Muscle of arm (tissue), 1 donor: ENCODE measurements at regions not wholly inside any gene's neighbourhood (a gene's known extent, or its start where the extent isn't known, plus 50 kb on each side); places are given as distances from the start of the nearest gene placed in this dataset.

Experiments
- DNase-seq: peaks from one replicate; pipeline ENCODE4 v3.0.0-alpha.2; 2013

DNA sequence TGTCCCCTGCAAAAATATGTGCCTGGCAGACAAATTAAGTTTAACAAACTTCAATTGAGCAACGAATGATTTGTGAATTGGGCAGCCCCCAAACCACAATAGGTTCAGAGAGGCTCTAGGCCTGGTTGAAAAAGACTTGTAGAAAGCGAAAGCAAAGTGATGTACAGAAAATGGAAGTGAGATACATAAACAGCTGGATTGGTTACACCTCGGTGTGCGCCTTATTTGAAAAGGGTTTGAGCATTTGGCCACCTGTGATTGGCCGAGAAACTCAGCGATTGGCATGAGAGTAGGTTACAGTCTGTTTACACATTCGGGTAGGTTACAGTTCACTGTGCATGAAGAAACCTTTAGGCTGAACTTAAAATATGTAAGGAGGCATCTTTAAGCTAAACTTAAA, 136.9 kb downstream of the CD83 start:
- no peak for DNase-seq

- no peak for DNase-seq
Observed at GRCh38 chr6:14255916-14256315, 138.3 kb downstream of the CD83 start.

- no peak for DNase-seq
Observed at GRCh38 chr6:14258117-14258516, 140.5 kb downstream of the CD83 start.

DNA sequence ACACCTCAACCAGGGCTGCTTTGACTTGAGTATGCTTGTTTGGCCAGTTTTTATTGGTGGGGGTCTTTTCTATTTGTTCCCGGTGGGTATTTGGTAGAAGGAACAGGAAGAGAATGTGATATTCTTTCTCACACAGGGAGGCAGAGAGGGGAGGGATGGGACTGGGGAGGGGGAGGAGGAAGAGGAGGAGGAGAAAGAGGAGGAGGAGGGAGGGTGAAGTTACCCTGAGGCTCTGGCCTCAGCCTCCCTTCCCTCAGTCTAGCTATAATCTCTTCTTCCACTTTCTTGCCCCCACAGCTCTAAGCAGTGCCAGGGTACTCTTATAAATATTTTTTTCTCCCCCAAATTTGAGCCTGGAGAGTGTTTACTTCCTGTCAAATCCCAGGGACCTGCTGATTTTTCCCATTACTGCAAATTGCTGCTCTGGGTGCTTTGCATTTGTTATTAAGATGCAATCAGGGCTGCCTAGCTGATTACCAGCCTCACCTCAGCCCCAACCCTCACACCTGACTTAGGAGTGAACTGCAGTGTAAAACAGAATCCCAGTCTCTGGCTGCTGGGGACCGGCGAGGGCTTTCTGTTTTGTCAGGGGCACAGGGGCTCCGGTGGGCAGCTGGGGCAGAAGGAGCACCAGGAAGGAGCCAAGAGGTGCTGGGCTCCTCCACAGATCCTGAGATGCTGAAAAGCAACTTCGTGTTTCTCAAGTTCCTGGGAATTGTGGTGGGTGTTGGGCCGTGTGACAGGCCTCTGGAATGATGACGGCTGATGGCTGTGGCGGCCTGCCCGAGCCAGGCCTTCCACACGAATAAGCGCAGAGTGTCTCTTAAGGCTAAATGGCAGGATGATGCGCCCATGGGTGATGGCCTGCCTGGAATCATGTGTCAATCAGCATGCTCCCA, 141.4 kb downstream of the CD83 start:
- no peak for DNase-seq

- no peak for DNase-seq
Observed at GRCh38 chr6:14259594-14260152, 142.1 kb downstream of the CD83 start.

DNA sequence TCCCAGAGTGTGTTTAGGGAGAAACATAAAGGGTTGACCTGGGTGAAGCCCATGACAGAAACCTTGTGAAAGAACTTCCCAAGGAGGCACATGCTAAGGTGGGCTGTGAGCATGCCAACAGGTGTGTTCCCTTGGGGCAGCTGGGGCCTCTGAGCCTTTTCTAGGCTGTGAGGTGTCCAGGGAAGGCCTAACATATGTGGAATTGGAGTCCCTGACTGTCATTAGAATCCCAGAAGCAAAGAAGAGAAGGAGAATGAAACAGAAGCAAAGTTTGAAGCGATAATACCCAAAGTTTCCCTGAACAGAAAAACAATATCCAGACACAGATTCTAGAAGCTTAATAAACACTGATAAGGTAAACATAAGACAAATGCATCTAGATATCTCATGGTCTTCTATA, 143.3 kb downstream of the CD83 start:
- DNase-seq: no peak

DNA sequence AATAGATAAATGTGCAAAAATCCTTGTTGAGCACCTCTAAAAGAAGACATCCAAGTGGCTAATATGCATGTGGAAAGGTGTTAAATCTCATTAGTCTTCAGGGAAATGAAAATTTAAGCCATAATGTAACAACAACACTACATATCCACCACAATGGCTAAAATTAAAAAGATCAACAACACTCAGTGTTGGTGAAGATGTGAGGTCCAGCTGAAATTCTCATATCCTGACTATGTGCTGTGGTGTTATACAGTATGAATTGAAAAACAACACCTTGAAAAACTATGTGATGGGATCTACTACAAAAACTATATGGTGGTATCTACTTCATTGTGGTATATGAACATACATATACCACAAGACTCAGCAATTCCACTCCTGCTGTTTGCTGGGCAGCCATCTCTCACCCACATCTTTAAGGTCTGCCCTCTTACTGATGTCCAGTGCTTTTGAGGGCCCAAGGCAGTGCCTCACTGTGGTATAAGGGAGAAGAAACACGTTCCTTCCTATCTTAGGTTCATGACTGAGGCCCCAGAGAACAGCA, 146.4 kb downstream of the CD83 start:
- no peak for DNase-seq

DNA sequence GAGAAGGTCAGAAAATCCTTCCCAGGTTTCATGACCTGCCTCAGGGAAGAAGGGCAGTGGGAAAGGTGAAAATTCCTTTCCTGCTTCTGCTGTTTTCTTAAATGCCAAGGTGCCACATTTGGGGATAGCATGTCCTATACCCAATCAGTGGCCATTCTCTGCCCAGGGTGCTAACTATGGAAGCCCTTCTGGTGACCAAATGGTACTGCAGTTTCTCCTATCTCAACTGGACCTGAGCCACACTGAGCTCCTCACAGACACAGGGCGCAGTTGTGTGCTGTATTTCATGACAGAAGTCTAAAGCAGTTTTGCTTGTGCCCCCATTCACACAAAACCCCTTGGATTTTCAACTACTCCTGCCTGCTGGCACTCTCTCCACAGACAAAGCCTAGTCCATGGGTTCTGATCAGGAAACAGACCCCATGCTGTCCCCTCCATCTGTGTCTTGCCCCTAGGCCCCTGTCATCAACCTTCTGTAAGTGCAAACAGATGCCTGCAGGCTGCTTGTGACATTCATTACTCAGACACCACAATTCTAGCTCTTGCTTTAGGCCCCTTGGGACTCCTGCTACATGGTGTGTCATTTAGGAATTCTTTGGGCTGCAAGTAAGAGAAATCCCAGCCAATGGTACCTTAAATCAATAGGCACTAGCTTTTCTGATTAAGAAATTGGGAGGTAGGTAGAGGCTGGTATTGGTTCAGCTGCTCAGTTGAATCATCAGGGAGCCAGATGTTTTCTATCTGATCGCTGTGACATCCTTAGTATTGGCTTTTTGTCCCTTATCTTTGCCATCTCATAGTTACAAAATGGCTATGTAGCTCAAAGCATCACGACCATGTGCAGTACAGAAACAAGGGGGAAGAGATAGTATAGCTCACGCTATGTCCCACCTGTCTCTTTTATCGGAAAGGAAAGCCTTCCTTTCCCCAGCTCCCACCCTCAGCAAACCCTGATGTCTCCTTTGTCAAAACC, 147.8 kb downstream of the CD83 start:
- no peak for DNase-seq

- DNase-seq: no peak
Observed at GRCh38 chr6:14266266-14266665, 148.7 kb downstream of the CD83 start.

DNA sequence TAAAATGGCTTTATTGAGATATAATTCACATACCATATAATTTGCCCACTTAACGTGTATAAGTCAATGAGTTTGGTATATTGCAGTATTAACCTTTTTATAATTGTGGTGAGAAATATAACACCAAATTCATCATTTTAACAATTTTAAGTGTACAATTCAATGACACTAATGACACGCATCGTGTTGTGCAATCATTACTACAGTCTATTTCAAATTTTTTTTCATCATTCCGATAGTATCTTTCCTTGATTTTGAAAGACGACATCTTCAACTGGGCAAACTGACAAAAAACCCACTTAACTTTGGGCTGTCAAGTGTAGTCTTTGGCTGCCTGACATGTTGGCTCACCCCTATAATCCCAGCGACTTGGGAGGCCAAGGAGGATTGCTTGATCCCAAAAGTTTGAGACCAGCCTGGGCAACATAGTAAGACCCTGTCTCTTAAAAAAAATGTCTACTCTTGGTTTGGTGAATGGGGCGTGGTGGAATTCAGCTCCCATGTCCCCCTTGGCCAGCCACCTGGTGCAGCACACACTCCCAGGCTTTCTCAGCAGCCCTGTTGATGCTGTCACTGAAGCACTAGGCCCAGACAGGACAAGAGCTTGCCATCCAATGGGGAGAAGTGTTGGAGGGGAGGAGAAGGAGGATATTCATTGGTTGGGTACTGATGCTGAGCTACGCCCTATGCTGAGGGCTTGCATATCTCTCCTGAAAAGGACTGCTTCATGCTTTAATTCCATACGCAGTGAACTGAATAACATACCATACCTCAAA, 150.5 kb downstream of the CD83 start:
- no peak for DNase-seq

DNA sequence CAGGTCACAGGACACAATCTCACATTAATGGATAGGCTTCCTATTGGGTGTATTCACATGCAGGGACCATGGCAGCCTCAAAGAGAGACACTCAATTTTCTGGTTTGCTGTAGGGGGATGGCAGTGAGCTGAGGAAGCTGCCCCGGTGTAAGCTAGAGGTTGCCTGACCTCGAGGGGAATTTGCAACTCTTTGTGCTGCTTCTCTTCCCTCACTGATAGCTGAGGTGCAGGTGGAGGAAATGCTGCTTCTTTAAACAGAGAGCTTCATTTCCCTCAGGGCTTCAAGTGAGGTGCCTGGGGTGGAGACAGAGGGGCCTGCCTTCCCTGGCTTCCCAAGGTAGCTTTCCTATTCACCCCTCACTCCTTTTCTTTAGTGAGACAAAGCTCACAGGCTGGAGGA, 151.9 kb downstream of the CD83 start:
- DNase-seq: no peak

DNA sequence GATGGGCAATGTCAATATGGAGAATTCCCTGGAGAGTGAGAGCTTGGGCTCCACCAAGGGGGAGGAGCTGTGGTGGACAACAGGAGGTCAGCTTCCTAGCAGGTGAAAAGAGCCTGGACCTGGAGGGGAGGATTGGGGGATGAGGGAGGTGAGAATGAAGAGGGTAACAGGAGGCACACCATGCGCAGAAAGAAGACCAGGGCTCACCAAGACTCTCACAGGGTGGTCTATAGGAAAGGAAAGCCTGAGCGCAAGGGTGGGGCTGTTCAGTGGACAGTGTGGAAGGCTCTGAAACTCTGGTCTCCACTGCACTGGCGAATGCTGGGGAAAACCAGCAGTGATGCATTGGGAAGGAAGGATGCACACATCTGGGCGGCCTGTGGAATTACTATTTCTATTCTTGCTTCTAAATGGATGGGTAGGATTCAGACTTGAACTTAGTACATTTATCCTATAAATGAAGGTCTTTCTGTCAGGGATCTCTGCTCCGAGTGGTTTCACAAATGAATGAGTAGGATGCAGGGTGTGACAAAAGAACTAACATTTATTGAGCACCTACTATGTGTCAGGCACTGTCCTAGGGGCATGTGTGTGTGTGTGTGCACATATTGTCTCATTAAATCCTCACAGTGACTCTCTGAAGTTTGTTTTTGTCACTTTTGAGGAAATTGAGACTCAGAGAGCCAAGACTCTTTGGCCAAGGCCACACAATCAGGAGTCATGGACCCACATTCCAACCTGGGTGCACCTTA, 152.7 kb downstream of the CD83 start:
- no peak for DNase-seq

- DNase-seq: no peak
Observed at GRCh38 chr6:14270925-14271788, 153.6 kb downstream of the CD83 start.

GRCh38 chr6:14271789-14272736, 154.5 kb downstream of the CD83 start:
- DNase-seq: no peak

DNA sequence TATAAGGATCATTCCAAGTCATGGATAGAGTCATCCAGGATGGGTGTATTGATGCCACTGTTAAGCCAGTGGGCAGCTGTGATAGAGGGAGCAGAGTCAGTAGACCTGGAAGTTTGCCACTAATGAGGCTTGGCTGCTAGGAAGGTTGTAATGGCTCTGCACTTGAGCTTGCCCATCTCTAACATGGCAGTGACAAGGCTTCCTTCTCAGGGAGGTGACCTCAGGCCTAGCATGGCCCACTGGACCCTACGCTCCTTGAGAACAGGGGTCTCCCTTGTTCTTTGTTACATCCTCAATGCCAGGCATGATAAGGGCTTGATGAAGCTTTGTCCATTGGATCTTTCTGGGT, 155.1 kb downstream of the CD83 start:
- DNase-seq: no peak

- no peak for DNase-seq
Observed at GRCh38 chr6:14273191-14273590, 155.6 kb downstream of the CD83 start.

- DNase-seq: no peak
Observed at GRCh38 chr6:14274016-14274415, 156.4 kb downstream of the CD83 start.
